OCI-LY7 (cell line): ENCODE measurements at regions not wholly inside any gene's neighbourhood (a gene's known extent, or its start where the extent isn't known, plus 50 kb on each side); places are given as distances from the start of the nearest gene placed in this dataset.

Experiments used
- BruUV-seq: library from RNA; stranded (reverse); fragments of 400-500 nt; replicated peaks from 2 replicates; lab custom pipeline; 2021; lab: Mats Ljungman, UMichigan
- CTCF ChIA-PET: fragments of 300-600 bp; sonication (Branson Sonifier 250); formaldehyde crosslinking; loops from one replicate; lab custom pipeline; 2022; ENCODE audit warnings: antibody characterized with exemption; ENCODE audit not compliant: unreplicated experiment; lab: Charles Lee
- POLR2A ChIA-PET: fragments of 300-600 bp; sonication (Branson Sonifier 250); formaldehyde crosslinking; loops from one replicate; lab custom pipeline; 2022; ENCODE audit warnings: antibody characterized with exemption; lab: Charles Lee
- DNase-seq: peaks from one replicate; pipeline ENCODE4 v3.0.0-alpha.2; 2015; ENCODE audit warnings: low spot score
- H2AFZ ChIP-seq: fragments of 200-600 bp; sonication (generic), shearing (Covaris generic); 2 replicates; pipeline ENCODE4 v1.6.1; 2014; ENCODE audit warnings: mild to moderate bottlenecking, antibody characterized with exemption, low read length, moderate library complexity
- H3K27ac ChIP-seq: fragments of 200-600 bp; sonication (generic); 2 replicates; pipeline ENCODE4 v1.5.1; 2014; ENCODE audit warnings: mixed run types, low read depth, mild to moderate bottlenecking, moderate library complexity, low read length, inconsistent platforms; ENCODE audit not compliant: poor library complexity, severe bottlenecking
- H3K36me3 ChIP-seq: fragments of 200-600 bp; sonication (generic); 2 replicates; pipeline ENCODE4 v1.6.1; 2014; ENCODE audit warnings: mild to moderate bottlenecking, antibody characterized with exemption, low read length, moderate library complexity, mixed read lengths; ENCODE audit not compliant: insufficient read depth
- H3K4me1 ChIP-seq: fragments of 200-600 bp; sonication (generic); 2 replicates; pipeline ENCODE4 v1.5.1; 2014; ENCODE audit warnings: mild to moderate bottlenecking, low read length; ENCODE audit not compliant: insufficient read depth, poor library complexity, severe bottlenecking
- H3K4me2 ChIP-seq: fragments of 200-600 bp; sonication (generic); 2 replicates; pipeline ENCODE4 v1.6.1; 2014; ENCODE audit warnings: mild to moderate bottlenecking, low read length
- H3K4me3 ChIP-seq: fragments of 200-600 bp; sonication (generic); 2 replicates; pipeline ENCODE4 v1.5.1; 2014; ENCODE audit warnings: mild to moderate bottlenecking, low read depth, low read length; ENCODE audit not compliant: poor library complexity, severe bottlenecking
- H3K79me2 ChIP-seq: fragments of 200-600 bp; sonication (generic); 2 replicates; pipeline ENCODE4 v1.6.1; 2016; ENCODE audit warnings: low read depth, mild to moderate bottlenecking, low read length, moderate library complexity, mixed read lengths; ENCODE audit not compliant: insufficient read depth
- H3K9me2 ChIP-seq: fragments of 200-600 bp; sonication (generic); 2 replicates; pipeline ENCODE4 v1.6.1; 2016; ENCODE audit warnings: mild to moderate bottlenecking, low read length, mixed read lengths; ENCODE audit not compliant: insufficient read depth
- H3K9me3 ChIP-seq: fragments of 200-600 bp; sonication (generic); 2 replicates; pipeline ENCODE4 v1.6.1; 2014; ENCODE audit warnings: mild to moderate bottlenecking, mixed run types, low read length, mixed read lengths
- H4K20me1 ChIP-seq: fragments of 200-600 bp; sonication (generic); 2 replicates; pipeline ENCODE4 v1.6.1; 2014; ENCODE audit warnings: mild to moderate bottlenecking, antibody characterized with exemption, low read length, moderate library complexity, mixed read lengths; ENCODE audit not compliant: insufficient read depth
- CTCF ChIP-seq: fragments of 200-600 bp; sonication (generic); conservative IDR thresholded peaks from 2 replicates; pipeline ENCODE4 v1.5.1; 2014; ENCODE audit warnings: mild to moderate bottlenecking, antibody characterized with exemption, low read length, moderate library complexity, mixed read lengths
- EZH2phosphoT487 ChIP-seq: fragments of 200-600 bp; sonication (generic); IDR thresholded peaks from 2 replicates; pipeline ENCODE4 v1.6.1; 2018; ENCODE audit warnings: low read depth, borderline replicate concordance, mild to moderate bottlenecking, mixed run types, antibody characterized with exemption, low read length, moderate library complexity, mixed read lengths
- intact Hi-C: fragments of 100-400 bp; cut with micrococcal nuclease; formaldehyde crosslinking; loops from one replicate; pipeline ENCODE4 v1.10.0; 2022; ENCODE audit not compliant: unreplicated experiment

- H3K4me3 ChIP-seq = no peak overlapping the region
- intact Hi-C loops = no loop called here
- no peaks in the 10 kb centered on the region for H4K20me1 ChIP-seq
- no peaks in the 10 kb centered on the region for H3K9me2 ChIP-seq
- H3K9me3 ChIP-seq = no peaks in the 10 kb centered on the region
- no peaks in the 10 kb centered on the region for H3K4me1 ChIP-seq
- no peak for DNase-seq
- TF ChIP-seq EZH2phosphoT487 (no peak), CTCF (no peak)
- H3K4me2 ChIP-seq = no peak overlapping the region
- no peak overlapping the region for H2AFZ ChIP-seq
- H3K27ac ChIP-seq = no peak overlapping the region
- H3K36me3 ChIP-seq = no peaks in the 10 kb centered on the region
- ChIA-PET POLR2A (no interaction called here), CTCF (no interaction called here)
- H3K79me2 ChIP-seq = no peaks in the 10 kb centered on the region
- BruUV-seq = no TSS peak
Observed at GRCh38 chr5:2224689-2225088, 342.0 kb upstream of the IRX4 start.

DNA sequence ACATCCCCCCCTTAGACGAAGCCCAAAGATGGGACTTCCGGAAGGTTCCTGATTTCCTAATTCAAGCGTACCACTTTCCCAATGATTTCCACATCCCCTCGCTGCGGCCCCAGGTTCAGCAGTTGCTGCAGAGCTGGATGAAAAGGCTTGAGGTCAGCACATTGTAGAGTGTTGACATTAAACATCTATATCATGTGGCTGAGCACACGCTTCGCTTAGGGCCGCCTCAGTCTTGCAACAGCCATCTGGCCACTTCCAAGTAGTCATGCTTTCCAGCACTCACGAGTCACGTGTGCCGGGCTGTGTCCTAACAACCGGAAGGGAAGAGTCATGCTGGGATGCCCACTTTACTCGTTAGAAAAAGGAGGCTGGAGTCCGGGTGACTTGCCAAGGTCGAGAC lies 340.6 kb upstream of the IRX4 start:
- no peaks in the 10 kb centered on the region for H3K9me2 ChIP-seq
- no peaks in the 10 kb centered on the region for H3K79me2 ChIP-seq
- ChIA-PET CTCF (no interaction called here), POLR2A (no interaction called here)
- no peak overlapping the region for H3K4me3 ChIP-seq
- H3K9me3 ChIP-seq = no peaks in the 10 kb centered on the region
- TF ChIP-seq EZH2phosphoT487 (no peak), CTCF (no peak)
- H3K4me1 ChIP-seq = no peaks in the 10 kb centered on the region
- intact Hi-C loops = no loop called here
- no peak overlapping the region for H3K27ac ChIP-seq
- no peak for DNase-seq
- H3K36me3 ChIP-seq = no peaks in the 10 kb centered on the region
- BruUV-seq = no TSS peak
- no peak overlapping the region for H3K4me2 ChIP-seq
- H2AFZ ChIP-seq = no peak overlapping the region
- H4K20me1 ChIP-seq = no peaks in the 10 kb centered on the region

GRCh38 chr5:2222246-2222992 lies 339.7 kb upstream of the IRX4 start:
- Histone ChIP-seq H3K9me3 (no peaks in the 10 kb centered on the region), H3K4me1 (no peaks in the 10 kb centered on the region), H3K4me2 (no peak overlapping the region), H3K79me2 (no peaks in the 10 kb centered on the region), H3K9me2 (no peaks in the 10 kb centered on the region), H2AFZ (no peak overlapping the region), H3K36me3 (no peaks in the 10 kb centered on the region), H4K20me1 (no peaks in the 10 kb centered on the region), H3K4me3 (no peak overlapping the region), H3K27ac (no peak overlapping the region)
- DNase-seq = no peak
- ChIA-PET CTCF (no interaction called here), POLR2A (no interaction called here)
- BruUV-seq = no TSS peak
- intact Hi-C loops = no loop called here
- TF ChIP-seq EZH2phosphoT487 = no peak
- no peak for TF ChIP-seq CTCF
